ENCODE measurements at regions not wholly inside any gene's neighbourhood (a gene's known extent, or its start where the extent isn't known, plus 50 kb on each side); places are given as distances from the start of the nearest gene placed in this dataset.

GRCh38 chr1:217014066-217014465 lies 290.8 kb upstream of the ESRRG start:
- DNase-seq (ENCODE audit: low read depth in 3 of 3, low spot score in 2 of 3): no peak

- DNase-seq (ENCODE audit: low read depth in 3 of 3, low spot score in 2 of 3): no peak
Observed at GRCh38 chr1:217012659-217013058, 289.4 kb upstream of the ESRRG start.

GRCh38 chr1:217011097-217011496 lies 287.9 kb upstream of the ESRRG start:
- no peak for DNase-seq (ENCODE audit: low read depth in 3 of 3, low spot score in 2 of 3)

GRCh38 chr1:217010253-217010652 lies 287.0 kb upstream of the ESRRG start:
- DNase-seq (ENCODE audit: low read depth in 3 of 3, low spot score in 2 of 3): no peak

GRCh38 chr1:217009376-217009775 lies 286.1 kb upstream of the ESRRG start:
- DNase-seq (ENCODE audit: low read depth in 3 of 3, low spot score in 2 of 3): no peak

- DNase-seq (ENCODE audit: low read depth in 3 of 3, low spot score in 2 of 3): no peak
Observed at GRCh38 chr1:217004776-217005436, 281.7 kb upstream of the ESRRG start.

GRCh38 chr1:217003355-217003754 lies 280.1 kb upstream of the ESRRG start:
- no peak for DNase-seq (ENCODE audit: low read depth in 3 of 3, low spot score in 2 of 3)

GRCh38 chr1:216997831-216998230 lies 274.6 kb upstream of the ESRRG start:
- no peak for DNase-seq (ENCODE audit: low read depth in 3 of 3, low spot score in 2 of 3)

- no peak for DNase-seq (ENCODE audit: low read depth in 3 of 3, low spot score in 2 of 3)
Observed at GRCh38 chr1:216997069-216997468, 273.8 kb upstream of the ESRRG start.

GRCh38 chr1:216984536-216984935 lies 261.3 kb upstream of the ESRRG start:
- DNase-seq (ENCODE audit: low read depth in 3 of 3, low spot score in 2 of 3): no peak

- no peak for DNase-seq (ENCODE audit: low read depth in 3 of 3, low spot score in 2 of 3)
Observed at GRCh38 chr1:216983823-216984222, 260.6 kb upstream of the ESRRG start.

- no peak for DNase-seq (ENCODE audit: low read depth in 3 of 3, low spot score in 2 of 3)
Observed at GRCh38 chr1:216961516-216961915, 238.3 kb upstream of the ESRRG start.

GRCh38 chr1:216960716-216961115 lies 237.5 kb upstream of the ESRRG start:
- no peak for DNase-seq (ENCODE audit: low read depth in 3 of 3, low spot score in 2 of 3)

- DNase-seq (ENCODE audit: low read depth in 3 of 3, low spot score in 2 of 3): no peak
Observed at GRCh38 chr1:216958569-216958968, 235.3 kb upstream of the ESRRG start.

- DNase-seq (ENCODE audit: low read depth in 3 of 3, low spot score in 2 of 3): no peak
Observed at GRCh38 chr1:216953495-216953894, 230.3 kb upstream of the ESRRG start.

GRCh38 chr1:216952864-216953263 lies 229.6 kb upstream of the ESRRG start:
- DNase-seq (ENCODE audit: low read depth in 3 of 3, low spot score in 2 of 3): no peak

- DNase-seq (ENCODE audit: low read depth in 3 of 3, low spot score in 2 of 3): no peak
Observed at GRCh38 chr1:216945538-216946080, 222.4 kb upstream of the ESRRG start.

- DNase-seq (ENCODE audit: low read depth in 3 of 3, low spot score in 2 of 3): no peak
Observed at GRCh38 chr1:216944864-216945510, 221.8 kb upstream of the ESRRG start.

- no peak for DNase-seq (ENCODE audit: low read depth in 3 of 3, low spot score in 2 of 3)
Observed at GRCh38 chr1:216937491-216937890, 214.3 kb upstream of the ESRRG start.

- DNase-seq (ENCODE audit: low read depth in 3 of 3, low spot score in 2 of 3): no peak
Observed at GRCh38 chr1:216936779-216937178, 213.6 kb upstream of the ESRRG start.

GRCh38 chr1:216935901-216936300 lies 212.7 kb upstream of the ESRRG start:
- no peak for DNase-seq (ENCODE audit: low read depth in 3 of 3, low spot score in 2 of 3)

- DNase-seq (ENCODE audit: low read depth in 3 of 3, low spot score in 2 of 3): no peak
Observed at GRCh38 chr1:216932424-216932823, 209.2 kb upstream of the ESRRG start.
